ENCODE measurements at regions not wholly inside any gene's neighbourhood (a gene's known extent, or its start where the extent isn't known, plus 50 kb on each side); places are given as distances from the start of the nearest gene placed in this dataset.

DNA sequence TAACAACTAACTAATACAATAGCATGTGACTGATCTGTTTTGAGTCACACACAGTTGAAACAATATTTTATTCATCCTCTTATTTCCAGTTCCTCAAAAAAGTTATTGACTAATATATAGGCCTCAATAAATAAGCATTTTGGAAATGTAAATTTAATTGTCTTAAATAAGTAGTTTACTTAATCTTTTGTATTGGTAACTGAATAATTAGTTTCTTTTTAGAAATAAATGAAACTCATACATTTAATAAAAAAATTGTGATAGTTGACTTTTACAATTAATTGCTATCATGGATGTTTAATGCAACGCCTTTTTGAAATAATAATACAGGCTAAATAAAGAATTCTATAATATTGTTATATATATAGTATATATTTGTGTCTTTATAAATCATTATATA lies 500.8 kb upstream of the PCDH20 start:
- H2AFZ ChIP-seq (ENCODE audit: low read length) = no peak overlapping the region
- H3K56ac ChIP-seq (ENCODE audit: insufficient read length, low read depth, low read length) = no peak overlapping the region
- no peaks in the 10 kb centered on the region for H3K4me1 ChIP-seq (ENCODE audit: insufficient read depth, low read length)
- no peak overlapping the region for H2BK12ac ChIP-seq (ENCODE audit: insufficient read length, low read depth, low read length)
- H3K4me2 ChIP-seq (ENCODE audit: insufficient read depth, insufficient read length, low read length) = no peak overlapping the region
- Mint-ChIP-seq H3K4me3 (no peak overlapping the region), H3K27ac (no peak overlapping the region), H3K36me3 (ENCODE audit: insufficient read depth in 1 of 3, low read depth in 3 of 3) (peaks cover 0 to 5% (median 0%) of the 10 kb centered on the region in 3 experiments; a peak in 3 of 7 replicates), H3K27me3 (ENCODE audit: low read depth) (no peaks in the 10 kb centered on the region), H3K4me1 (peaks cover 5 to 7% of the 10 kb centered on the region in 2 experiments), H3K9me3 (peaks cover 0 to 6% of the 10 kb centered on the region in 2 experiments; a peak in 2 of 5 replicates)
- H2BK20ac ChIP-seq (ENCODE audit: low read depth, low read length, poor library complexity, severe bottlenecking) = no peak overlapping the region
- no peak for DNase-seq
- H3K23me2 ChIP-seq (ENCODE audit: insufficient read length, low read depth, low read length, poor library complexity, severe bottlenecking) = no peaks in the 10 kb centered on the region
- no CpG with 5 or more reads among the region's 1 CpG for WGBS (ENCODE audit: extremely low coverage, insufficient read length, low lambda C conversion rate)
- no peak overlapping the region for H3T11ph ChIP-seq (ENCODE audit: low read length)
- no peaks in the 10 kb centered on the region for H3K79me2 ChIP-seq (ENCODE audit: insufficient read depth, low read length)
- no peaks in the 10 kb centered on the region for H3K79me1 ChIP-seq (ENCODE audit: insufficient read depth, low read depth, low read length, poor library complexity, severe bottlenecking)
- H4K8ac ChIP-seq (replicated peaks; ENCODE audit: insufficient read length, low read depth, low read length) = no peak overlapping the region
- no peaks in the 10 kb centered on the region for H4K20me1 ChIP-seq (ENCODE audit: control insufficient read depth, insufficient read depth, insufficient read length)
- no peak overlapping the region for H3K4ac ChIP-seq (ENCODE audit: low read depth, low read length)
- no peak overlapping the region for H4K91ac ChIP-seq (ENCODE audit: insufficient read length, low read depth, low read length)
- H2BK15ac ChIP-seq (ENCODE audit: low read depth, low read length) = no peak overlapping the region
- H3K27me3 ChIP-seq (ENCODE audit: insufficient read depth, low read length) = no peaks in the 10 kb centered on the region
- TF ChIP-seq, protein P1, sequence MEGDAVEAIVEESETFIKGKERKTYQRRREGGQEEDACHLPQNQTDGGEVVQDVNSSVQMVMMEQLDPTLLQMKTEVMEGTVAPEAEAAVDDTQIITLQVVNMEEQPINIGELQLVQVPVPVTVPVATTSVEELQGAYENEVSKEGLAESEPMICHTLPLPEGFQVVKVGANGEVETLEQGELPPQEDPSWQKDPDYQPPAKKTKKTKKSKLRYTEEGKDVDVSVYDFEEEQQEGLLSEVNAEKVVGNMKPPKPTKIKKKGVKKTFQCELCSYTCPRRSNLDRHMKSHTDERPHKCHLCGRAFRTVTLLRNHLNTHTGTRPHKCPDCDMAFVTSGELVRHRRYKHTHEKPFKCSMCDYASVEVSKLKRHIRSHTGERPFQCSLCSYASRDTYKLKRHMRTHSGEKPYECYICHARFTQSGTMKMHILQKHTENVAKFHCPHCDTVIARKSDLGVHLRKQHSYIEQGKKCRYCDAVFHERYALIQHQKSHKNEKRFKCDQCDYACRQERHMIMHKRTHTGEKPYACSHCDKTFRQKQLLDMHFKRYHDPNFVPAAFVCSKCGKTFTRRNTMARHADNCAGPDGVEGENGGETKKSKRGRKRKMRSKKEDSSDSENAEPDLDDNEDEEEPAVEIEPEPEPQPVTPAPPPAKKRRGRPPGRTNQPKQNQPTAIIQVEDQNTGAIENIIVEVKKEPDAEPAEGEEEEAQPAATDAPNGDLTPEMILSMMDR (conservative IDR thresholded peaks at IDR 0.05) = no peak
- no peak overlapping the region for H2BK5ac ChIP-seq (ENCODE audit: insufficient read length, low read length)
- H2AK5ac ChIP-seq (ENCODE audit: insufficient read length, low read length) = no peak overlapping the region
- H3K14ac ChIP-seq (ENCODE audit: insufficient read depth, low read length) = no peak overlapping the region
- no peak overlapping the region for H3K27ac ChIP-seq (ENCODE audit: insufficient read length, low read depth, low read length)
- no peak overlapping the region for H4K5ac ChIP-seq (ENCODE audit: insufficient read length, low read depth, low read length)
- H3K9ac ChIP-seq (ENCODE audit: extremely low read depth, insufficient read length, low read length) = no peak overlapping the region
- H2BK120ac ChIP-seq (ENCODE audit: low read depth, low read length, poor library complexity, severe bottlenecking) = no peak overlapping the region
- no peak overlapping the region for H3K18ac ChIP-seq (ENCODE audit: insufficient read length, low read depth, low read length)
- H3K9me3 ChIP-seq (ENCODE audit: control insufficient read depth, low read depth, low read length) = no peaks in the 10 kb centered on the region
- no peak overlapping the region for H3K23ac ChIP-seq (ENCODE audit: insufficient read length, low read depth, low read length)
